H1 (cell line): ENCODE measurements at regions not wholly inside any gene's neighbourhood (a gene's known extent, or its start where the extent isn't known, plus 50 kb on each side); places are given as distances from the start of the nearest gene placed in this dataset.

Source experiments
- POLR2A ChIP-seq, 2 experiments: IDR thresholded peaks; 1 replicate in 1 of 2; 2 replicates in 1 of 2; pipeline ENCODE4 v1.6.1; 2011; ENCODE audit warnings: low read depth in 2 of 2, low read length in 2 of 2, mild to moderate bottlenecking in 2 of 2; ENCODE audit errors: control extremely low read depth in 1 of 2
- USF2 ChIP-seq: IDR thresholded peaks from 2 replicates; pipeline ENCODE4 v1.6.1; 2011; ENCODE audit warnings: low read length, improper control_type of control experiment

GRCh38 chr6:121885399-121886152 is 450.1 kb downstream of the GJA1 start:
- TF ChIP-seq USF2 (no peak), POLR2A (IDR thresholded peaks at IDR 0.05; ENCODE audit: control extremely low read depth in 1 of 2, low read depth in 2 of 2, low read length in 2 of 2) (no peak)
